GM18519 (cell line): ENCODE measurements at regions not wholly inside any gene's neighbourhood (a gene's known extent, or its start where the extent isn't known, plus 50 kb on each side); places are given as distances from the start of the nearest gene placed in this dataset.

Experiments
- ATAC-seq: cut with Tn5 transposase; IDR thresholded peaks from one replicate; pipeline ENCODE4 v1.9.1; 2021; ENCODE audit warnings: mild to moderate bottlenecking, moderate library complexity; ENCODE audit not compliant: unreplicated experiment, low FRiP score

DNA sequence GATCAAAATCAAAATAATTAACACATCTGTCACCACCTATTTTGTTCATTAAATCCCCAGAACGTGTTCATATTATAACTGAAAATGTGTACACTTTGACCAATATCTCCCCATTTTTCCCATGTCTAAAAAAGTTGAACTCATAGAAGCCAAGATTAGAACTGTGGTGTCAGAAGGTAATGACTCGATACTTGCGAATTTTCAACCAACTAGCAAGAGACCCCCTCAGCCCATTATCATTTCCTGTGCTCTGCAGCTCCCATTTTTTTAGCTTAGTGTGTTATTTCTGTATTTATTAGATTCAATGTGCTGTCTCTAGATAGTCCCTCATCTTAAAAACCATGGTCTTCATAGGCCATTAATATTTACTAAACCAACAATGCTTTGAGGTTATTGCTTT, 248.7 kb upstream of the PIK3C3 start:
- ATAC-seq, result no peak

DNA sequence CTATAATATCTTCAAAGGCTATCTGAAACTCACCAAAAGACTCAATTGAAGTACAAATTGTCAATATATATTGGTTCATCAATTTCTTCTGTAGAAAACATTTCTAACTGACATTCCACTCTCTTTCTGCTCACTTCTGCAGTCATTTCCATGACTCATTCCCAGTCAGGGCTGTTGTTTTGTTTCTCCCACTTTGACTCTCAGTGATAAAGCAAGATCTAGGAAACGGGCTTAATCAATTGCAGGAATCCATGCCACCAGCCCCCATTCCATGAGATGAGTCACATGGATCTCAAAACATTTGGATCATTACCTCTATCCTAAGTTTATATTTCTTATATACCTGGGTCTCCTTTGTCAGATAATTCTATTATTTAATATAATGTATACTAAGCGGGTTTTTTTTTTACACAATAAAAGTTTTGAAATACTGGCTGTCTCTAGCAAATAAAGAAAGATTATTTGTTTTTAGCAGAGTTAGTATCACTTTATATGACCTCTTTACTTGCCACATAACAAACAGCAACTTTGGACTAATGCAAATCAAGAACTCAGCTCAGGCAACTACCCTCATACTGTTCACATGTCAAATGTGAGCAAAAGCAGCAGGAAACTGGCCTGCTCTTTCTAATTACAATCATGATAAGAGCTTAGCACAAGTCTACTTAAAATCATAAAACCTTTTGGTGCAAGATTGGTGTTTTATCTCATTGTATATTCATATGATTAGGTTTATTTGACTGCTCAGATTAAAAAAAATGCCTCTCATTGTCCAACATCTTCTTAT, 251.1 kb upstream of the PIK3C3 start:
- no peak for ATAC-seq

DNA sequence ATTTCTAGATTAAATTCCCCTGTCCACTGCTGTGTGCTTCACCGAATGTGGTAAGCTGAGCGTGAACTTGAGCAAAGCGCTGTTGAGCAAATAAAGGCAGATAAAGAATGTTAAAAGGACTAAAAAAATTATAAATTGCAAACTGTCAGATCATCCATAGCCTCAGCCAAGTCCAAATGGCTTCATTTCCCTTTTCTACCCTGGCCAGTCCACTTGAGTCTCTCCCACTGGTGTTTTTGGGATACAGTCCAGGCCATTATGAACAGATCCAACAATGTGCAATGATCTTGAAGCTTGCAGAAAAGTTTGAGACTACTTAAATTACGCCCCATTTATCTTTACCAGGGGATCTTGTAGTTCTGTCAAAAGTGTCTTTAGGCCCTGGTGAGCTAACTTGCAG, 254.6 kb upstream of the PIK3C3 start:
- ATAC-seq, result no peak

DNA sequence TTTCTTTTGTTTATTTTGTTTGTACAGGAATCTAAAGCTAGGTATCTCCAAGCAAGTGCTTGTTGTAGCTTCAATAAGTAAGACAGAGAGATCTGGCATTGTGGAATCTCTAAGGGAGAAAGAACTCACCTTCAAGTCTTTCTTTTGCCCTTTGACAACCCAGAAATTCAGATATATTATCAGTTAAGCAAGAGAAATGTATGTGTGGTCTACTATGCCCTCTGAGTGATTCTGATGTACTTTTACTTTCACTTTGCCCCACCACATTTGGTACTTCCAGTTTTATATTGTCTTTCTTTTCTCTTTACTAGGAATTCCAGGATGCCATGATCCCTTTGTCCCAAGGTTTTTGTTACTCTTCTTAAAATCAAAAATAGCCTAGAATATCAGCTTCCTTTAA, 259.6 kb upstream of the PIK3C3 start:
- ATAC-seq, result no peak

DNA sequence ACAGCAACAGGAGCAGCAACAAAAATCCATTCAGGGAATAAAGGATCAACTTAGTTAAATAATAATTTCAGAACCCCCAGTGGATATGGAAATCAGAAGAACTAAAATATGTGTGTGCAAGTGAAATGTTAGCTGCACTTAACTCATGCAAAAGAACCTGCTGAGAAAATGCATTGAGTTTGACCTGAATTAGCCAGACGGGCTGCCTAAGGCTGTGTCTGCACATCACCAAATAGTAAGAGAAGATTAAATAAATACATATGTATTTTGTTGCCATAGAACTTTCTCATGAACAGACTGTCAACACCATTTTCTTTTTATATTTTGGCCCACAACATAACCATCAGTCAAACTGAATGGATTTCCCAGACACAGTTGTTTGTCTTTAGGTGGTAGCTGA, 262.0 kb upstream of the PIK3C3 start:
- ATAC-seq, result no peak

DNA sequence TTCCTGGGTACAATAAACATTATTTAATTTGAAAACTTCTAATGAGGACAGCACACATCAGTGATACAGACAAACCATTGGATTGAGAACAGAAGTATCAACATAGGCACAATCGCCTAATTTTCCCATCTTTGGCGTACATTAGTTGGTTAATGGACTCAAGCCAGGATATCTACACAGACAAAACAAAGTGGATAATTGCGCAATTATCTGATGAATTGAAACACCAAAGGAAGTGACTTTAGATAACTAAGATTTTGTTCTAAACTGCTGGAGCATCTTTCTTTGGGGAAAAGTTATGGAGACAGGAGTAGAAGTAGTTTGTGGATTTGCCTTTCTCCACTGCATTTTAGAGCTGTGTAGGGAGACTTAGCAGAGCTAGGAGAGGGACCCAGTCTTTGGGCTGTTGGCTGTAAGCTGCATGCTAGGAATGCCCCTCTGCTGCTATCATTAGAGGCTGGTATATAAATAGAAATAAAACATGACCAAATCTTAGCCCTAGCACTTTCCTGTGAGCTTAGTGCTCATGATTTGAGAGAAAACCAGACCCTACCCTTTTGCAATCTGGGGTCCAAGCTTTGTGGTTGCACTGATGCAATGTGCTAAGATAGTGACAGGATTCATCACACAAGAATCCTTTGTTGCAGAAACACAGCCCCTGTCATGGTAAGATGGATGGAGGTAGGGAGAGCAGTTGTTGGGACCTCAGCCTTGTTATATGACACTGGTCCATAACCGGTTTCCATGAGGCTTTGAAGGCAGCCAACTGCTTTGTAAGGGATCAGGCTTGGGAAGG, 264.5 kb upstream of the PIK3C3 start:
- ATAC-seq, result no peak

DNA sequence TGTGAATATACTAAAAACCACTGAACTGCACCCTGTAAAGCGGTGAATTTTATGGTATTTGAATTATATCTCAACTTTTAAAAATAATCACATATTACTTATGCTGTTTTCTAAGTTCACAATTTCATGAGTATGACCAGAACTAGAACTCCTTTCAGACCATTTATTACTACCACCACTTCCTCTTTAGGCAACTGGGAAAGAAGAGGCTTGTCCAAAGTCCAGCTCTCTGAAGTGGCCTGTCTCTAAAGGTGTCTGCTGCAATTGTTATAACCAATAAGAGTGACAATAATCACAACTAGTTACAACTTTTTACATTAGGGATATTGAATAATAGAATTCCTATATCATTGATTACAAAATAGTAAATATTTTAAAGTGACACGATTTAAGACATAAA, 267.9 kb upstream of the PIK3C3 start:
- ATAC-seq, result no peak

DNA sequence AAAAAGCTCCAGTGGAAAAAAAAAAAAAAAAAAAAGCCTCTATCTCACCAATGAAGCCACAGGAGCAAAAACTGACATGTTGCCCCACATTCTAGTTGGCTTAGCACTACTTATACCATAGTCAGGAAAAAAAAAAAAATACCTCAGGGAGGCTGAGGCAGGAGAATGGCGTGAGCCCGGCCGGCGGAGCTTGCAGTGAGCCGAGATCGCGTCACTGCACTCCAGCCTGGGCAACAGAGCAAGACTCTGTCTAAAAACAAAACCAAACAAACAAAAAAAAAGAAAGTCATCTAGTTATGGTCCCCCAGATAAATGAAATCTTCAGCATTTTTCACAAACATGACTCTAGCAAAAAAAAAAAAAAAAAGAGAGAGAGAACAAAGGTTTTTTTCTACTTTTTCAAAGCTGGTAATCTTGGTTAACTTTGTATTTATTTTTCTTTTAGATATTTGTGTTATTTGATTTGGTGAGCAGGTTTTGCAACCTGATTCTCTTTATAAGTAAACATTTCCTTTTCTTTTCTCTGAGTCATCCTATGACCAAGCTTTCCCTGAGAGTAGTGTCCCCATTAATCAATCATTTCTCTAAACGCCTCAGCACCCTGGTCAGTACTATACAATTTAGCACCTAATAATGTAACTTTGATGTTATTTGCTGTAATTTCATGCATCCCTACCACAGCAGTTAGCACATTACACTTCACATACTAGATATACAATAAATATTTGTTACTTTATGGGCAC, 273.7 kb upstream of the PIK3C3 start:
- ATAC-seq, result no peak

DNA sequence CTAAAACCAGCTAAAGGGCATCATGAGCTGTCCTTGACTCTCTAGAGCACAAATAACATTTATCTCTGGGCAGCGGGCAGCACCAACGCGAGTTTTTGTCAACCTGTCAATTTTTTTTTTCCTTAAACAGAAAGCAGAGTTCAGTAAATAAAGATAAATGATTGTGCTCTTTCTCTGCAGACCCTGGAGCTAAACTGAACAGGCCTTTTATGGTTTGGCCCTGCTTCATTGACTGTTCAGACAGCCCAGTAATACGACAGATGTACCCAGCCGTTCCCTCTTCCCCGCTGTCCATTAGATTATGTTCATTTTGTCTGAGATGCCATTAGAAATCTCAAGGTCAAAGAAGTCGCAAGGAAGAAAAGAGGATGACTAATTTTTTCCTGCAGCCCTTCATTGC, 280.5 kb upstream of the PIK3C3 start:
- ATAC-seq, result no peak

DNA sequence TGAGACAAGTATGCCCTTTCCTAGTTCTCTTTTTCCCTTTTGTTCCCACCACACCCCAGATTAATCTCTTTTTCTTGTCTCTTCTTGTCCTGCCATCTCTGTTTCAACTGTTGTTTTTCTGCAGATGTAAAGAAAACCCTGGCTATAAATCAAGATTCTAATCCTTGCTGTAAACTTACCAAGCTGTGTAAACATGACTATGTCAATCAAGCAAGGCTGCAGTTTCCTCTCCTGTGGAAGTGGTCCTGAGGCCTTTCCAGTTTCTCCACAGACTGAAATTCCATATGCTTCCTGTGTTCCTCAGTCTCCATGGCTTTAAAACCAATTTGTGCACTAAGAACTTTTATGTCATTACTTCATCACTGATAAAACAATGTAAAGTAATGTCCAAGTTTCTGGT, 288.8 kb upstream of the PIK3C3 start:
- ATAC-seq, result no peak

DNA sequence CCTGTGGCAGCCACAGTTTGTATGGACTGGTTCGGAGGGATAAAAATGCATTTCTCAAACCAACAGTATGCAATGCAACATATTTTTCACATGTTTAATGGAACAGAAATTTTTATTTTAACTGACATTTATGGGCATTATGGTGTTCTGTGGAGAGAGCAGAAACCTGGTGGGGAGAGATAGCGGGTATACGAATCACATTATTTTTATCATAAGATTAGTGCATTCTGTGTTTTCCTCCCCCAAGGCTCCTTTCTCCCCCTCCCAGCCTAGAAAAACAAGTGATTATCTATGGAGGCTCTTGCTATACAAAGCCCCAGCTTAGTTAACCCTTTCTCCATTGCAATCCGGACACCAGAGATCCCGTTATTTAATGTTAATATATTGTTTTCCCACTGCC, 289.8 kb upstream of the PIK3C3 start:
- ATAC-seq, result no peak

DNA sequence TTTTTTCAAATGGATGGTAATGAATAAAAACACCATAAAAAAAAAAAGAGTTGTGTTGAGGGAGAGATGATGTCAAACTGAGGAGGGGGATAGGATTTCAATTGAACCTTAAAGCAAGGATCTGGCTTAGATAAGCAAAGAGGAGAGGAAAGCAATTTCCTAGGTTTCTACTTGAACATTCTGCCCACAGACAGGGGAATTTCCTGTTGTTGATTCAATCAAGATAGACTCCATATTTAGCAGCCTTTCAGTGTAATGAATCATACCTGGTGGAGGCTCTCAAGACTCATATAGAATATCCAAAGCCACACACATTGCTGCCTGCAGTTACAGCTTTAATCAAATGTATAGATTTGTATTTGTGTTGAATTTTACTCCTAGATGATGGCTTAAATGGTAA, 294.4 kb upstream of the PIK3C3 start:
- no peak for ATAC-seq

DNA sequence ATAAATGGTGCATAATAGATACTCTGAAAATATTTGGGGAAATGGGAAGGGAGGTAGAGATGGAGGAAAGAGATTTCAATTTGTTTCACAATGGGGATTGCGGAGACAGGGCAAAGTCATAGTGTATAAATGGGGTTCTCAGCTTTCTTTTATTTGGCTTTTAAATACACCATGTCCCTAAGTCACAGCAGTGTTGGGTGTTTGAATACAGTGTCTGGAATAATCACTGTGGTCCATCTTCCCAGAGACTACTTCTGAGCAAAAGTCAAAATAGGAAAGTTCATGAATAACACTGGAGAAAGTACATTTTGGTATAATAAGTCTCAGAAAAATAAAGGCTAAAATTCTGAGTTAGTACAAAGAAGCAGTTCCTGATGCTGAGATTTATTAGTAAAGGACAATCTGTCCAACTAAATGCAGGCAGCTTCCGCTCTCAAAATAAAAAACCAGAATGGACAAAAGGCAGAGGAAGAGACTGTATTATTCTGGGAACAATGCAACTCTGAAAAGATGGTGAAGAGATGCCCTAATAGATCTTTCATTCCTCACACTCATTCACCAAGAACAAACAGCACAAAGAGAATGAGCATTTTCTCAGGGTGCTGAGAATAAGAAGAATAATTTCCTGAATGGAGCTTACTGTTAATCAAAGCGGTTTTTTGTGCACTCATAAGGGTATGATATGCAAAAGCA, 295.4 kb upstream of the PIK3C3 start:
- no peak for ATAC-seq

DNA sequence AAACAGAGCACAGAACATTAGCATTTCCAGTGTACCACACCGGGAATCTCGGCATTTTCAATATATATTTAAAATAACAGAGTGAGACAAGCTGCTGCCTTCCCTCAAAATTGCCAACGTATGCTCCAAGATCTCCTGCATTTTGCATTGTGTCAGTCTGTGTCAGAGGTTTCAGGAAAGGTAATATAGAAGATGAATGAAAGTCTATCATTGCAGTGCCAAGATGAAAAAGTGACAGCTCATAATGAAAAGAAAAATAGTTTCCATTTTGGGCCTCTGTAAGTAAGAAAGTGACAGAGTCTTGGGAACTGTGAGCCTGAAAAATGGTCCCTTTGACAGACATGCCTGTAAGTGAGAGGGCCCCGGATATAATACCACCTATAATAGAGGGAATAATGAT, 297.8 kb upstream of the PIK3C3 start:
- no peak for ATAC-seq

DNA sequence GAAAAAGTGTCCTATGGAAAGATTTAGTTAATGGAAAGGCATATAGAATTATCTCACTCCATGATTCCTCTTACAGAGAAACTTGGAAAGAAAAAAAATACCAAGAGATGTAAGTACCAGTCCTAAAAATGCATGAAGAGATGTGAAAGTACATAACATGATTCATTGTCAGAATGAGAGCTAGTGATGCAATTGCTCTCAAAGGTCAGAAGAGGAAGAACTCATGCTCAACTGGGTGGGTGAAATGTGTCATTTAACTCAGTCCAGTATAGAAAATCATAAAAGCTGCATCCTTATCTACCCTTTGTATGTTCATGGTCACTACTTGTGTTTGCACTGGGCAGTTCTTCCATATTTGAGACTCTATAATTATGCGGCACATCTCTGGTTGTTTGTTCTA, 300.0 kb upstream of the PIK3C3 start:
- no peak for ATAC-seq

DNA sequence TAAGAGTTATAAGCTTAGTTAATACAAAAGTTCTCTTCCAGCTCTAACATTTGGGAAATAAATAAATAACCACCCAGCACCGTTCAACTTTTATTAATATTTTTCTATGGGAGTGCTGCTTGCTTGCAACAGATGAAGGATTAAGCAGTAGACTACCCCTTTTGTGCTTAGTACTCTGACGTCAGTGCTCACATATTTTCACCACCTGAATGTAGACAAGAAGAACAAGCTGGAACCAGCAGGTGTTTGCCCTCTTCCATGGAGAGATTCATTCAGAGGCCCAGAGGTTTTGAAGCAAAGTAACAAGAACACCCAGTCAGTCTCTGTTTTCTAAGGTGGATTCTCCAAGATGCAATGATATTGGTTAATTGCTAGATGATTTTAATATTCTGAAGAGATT, 307.1 kb upstream of the PIK3C3 start:
- ATAC-seq, result no peak

DNA sequence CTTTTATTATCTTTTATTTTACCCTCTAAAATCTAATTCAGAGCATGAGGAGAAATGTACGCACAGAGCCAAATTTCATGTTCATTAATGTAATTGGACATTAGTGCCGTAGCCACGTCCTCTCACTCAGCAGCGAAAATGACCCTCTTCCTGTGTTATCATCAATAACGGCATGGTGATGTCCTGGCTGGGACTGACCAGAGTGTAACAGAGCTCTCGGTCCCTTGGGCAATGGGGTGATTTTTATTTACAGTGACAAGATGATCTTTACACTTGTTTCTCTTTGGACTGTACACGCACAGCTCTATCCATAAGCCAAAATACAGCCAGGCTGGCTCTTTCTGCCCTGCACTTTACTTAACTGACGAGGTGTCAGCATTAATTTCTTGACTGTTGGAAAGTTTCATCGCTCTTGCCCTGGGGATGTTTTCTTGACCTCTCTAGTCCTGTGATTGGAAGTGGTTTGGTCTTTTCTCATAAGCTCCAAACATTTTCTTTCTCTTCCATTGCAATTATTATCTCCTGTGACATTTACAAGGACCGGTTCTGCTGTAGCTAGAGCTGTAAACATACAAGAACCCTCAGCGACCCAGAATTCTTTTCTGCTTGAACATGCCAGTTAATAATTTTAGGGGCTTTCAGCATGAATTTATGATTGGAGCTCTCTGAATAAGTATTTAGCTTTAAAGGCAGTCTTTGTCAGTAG, 308.0 kb upstream of the PIK3C3 start:
- ATAC-seq, result no peak

DNA sequence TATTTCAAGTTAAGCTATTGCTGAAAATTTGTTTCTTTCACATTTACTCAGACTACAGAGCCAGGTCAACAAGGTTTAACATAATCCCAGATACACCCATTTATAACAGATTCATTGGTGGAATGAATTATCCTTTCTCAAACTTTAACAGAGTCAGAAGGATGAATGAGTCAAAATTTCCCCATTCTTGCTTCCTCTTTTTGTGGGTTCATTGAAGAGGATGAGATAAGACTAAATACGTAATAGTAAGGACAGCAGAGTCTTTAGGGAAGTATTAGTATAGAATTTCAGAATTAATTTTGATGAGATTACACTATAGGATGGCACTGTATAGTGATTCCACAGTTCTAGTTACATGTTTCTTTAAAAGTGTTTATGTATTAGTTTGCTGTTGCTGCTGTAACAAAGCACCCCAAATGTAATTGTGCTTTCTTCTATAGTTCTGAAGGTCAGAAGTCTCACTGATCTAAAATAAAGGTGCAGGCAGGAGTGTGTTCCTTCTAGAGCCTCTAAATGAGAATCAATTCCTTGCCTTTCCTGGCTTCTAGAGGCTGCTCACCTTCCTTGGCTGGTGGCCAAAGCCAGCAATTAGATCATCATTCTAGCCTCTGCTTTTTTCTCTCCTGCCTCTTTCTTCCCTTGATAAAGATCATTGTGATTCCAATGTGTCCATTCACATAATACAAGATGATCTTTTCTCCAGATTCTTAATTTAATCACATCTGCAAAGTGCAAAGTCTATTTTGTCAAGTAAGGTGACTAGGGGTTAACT, 309.3 kb upstream of the PIK3C3 start:
- ATAC-seq, result no peak

DNA sequence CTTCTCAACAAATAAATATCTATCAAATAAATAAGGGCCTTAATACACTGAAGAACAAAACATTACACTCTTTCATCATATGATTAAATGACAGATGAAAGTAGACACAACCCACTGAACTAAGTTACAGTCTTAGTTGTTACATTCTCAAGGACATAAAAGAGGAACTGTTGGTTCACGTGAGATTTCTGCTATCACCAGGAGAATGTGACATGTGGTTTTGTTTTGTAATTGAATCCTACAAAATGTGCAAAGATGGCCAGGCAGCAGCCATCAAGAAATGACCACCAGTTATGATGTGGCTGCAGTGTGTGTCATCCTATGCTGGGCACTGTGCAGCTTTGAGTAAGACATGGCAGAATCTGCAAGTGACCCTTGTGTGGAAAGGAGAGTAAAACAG, 310.6 kb upstream of the PIK3C3 start:
- no peak for ATAC-seq

DNA sequence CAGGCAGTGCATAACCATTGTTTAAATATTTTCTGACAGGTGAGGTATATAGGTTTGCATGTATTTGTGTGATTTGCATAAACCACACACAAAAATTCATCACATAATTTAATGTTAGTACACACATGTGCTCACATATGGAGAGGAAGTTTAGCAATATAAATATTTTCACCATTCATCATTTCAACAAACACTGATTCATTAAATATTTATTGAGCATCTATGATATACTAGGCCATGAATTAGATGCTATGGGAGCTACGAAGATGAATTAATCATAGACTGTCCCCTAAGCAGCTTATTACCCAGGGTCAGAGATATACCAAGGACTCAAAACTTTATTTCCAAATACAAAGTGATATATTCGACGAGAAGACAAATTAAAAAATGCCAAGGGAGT, 311.6 kb upstream of the PIK3C3 start:
- no peak for ATAC-seq
